Ectodermal cell (in vitro differentiated cells): ENCODE measurements at regions not wholly inside any gene's neighbourhood (a gene's known extent, or its start where the extent isn't known, plus 50 kb on each side); places are given as distances from the start of the nearest gene placed in this dataset.

Experiments
- H3K27ac ChIP-seq: 2 replicates; pipeline ENCODE4 v1.7.0; 2013; ENCODE audit warnings: mild to moderate bottlenecking, low read depth, low read length; ENCODE audit not compliant: insufficient read depth, poor library complexity, severe bottlenecking
- H3K27me3 ChIP-seq: 2 replicates; pipeline ENCODE4 v1.7.0; 2013; ENCODE audit warnings: mild to moderate bottlenecking, low read length; ENCODE audit not compliant: insufficient read depth, control insufficient read depth, poor library complexity, severe bottlenecking
- H3K36me3 ChIP-seq: one replicate; pipeline ENCODE4 v1.7.0; 2013; ENCODE audit warnings: low read length; ENCODE audit not compliant: control insufficient read depth, insufficient read depth
- H3K4me1 ChIP-seq: one replicate; pipeline ENCODE4 v1.7.0; 2013; ENCODE audit warnings: low read length; ENCODE audit not compliant: control insufficient read depth, insufficient read depth
- H3K4me3 ChIP-seq: 2 replicates; pipeline ENCODE4 v1.7.0; 2013; ENCODE audit warnings: low read depth, low read length, control low read depth; ENCODE audit not compliant: insufficient read depth
- H3K9me3 ChIP-seq: 2 replicates; pipeline ENCODE4 v1.7.0; 2013; ENCODE audit warnings: mild to moderate bottlenecking, low read length, moderate library complexity; ENCODE audit not compliant: control insufficient read depth
- WGBS, 2 experiments: methylation state at CpG; one replicate each; pipeline ENCODE4 v1.1.7; 2013; ENCODE audit warnings: missing lambda C conversion rate in 2 of 2; 5-methylcytosine and 5-hydroxymethylcytosine counted together

- Histone ChIP-seq H3K36me3 (no peaks in the 10 kb centered on the region), H3K4me1 (peaks cover 29% of the 10 kb centered on the region), H3K27me3 (no peaks in the 10 kb centered on the region), H3K4me3 (peak overlapping the region; percentile 29), H3K27ac (peak overlapping the region; percentile 81), H3K9me3 (no peaks in the 10 kb centered on the region)
- 2% methylated on average over 49 of the region's 49 CpGs for WGBS, 2 experiments
Measured at GRCh38 chr9:129352146-129352865, 174.2 kb upstream of the IER5L start.

DNA sequence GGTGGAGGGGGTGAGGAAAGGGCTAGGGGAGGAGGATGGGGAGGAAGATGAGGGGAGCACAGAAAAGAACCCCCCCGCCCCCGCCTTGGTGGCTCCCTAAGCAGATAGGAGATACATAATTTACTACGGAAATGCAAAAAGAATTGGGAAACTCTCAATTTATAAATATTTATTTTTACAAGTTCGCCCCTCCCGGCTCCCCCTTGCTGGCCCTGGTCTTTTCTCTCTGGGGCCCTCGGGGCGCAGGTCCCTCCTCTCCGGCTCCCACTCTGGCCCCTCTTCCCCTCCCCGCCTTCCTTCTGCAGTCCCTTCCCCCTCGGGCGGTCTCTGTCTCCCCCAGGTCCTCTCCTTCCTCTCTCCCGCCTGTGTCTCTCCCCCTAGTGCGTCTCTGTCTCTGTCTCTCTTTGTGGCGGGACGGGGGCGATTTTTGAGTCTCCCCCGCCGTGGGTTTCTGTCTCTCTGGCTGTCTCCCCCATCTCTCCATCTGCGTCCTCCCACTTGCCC, 173.6 kb upstream of the IER5L start:
- Histone ChIP-seq H3K9me3 (no peaks in the 10 kb centered on the region), H3K27me3 (no peaks in the 10 kb centered on the region), H3K36me3 (no peaks in the 10 kb centered on the region), H3K4me1 (peaks cover 29% of the 10 kb centered on the region), H3K27ac (peak overlapping the region; percentile 81), H3K4me3 (peak overlapping the region; percentile 29)
- 0 to 1% methylated on average over 16 to 19 of the region's 19 CpGs for WGBS, 2 experiments

DNA sequence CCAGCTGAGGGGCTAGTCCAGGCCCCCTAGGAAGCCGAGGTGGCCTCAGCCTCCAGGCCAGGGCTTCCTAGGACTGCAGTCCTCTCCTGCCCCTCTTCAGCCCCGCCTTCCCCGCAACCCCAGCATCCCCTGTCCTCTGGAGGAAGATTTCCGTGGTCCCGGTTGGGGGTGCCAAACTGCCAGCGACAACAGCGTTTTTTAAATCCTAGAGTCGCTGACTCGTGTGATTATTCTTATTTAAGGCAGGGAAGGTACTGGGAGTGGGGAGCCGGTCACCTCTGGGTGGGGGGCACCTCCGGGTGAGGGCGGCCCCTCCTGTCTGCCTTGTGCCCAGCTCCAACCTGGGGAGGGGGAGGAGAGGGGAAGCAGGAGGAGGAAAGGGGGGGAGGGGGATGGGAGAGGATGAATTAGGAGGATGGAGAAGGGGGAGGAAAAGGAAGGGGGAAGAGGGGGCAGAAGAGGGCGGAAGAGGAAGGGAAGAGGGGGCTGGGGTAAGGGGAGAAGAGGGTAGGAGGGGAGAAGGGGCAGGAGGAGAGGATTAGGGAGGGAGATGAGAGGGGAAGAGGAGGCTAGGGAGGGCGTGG, 173.1 kb upstream of the IER5L start:
- peak overlapping the region; percentile 3 for H3K4me3 ChIP-seq
- peak overlapping the region; percentile 81 for H3K27ac ChIP-seq
- 3% methylated on average over 14 of the region's 14 CpGs for WGBS, 2 experiments
- H3K9me3 ChIP-seq = no peaks in the 10 kb centered on the region
- no peaks in the 10 kb centered on the region for H3K27me3 ChIP-seq
- no peaks in the 10 kb centered on the region for H3K36me3 ChIP-seq
- H3K4me1 ChIP-seq = peaks cover 29% of the 10 kb centered on the region

DNA sequence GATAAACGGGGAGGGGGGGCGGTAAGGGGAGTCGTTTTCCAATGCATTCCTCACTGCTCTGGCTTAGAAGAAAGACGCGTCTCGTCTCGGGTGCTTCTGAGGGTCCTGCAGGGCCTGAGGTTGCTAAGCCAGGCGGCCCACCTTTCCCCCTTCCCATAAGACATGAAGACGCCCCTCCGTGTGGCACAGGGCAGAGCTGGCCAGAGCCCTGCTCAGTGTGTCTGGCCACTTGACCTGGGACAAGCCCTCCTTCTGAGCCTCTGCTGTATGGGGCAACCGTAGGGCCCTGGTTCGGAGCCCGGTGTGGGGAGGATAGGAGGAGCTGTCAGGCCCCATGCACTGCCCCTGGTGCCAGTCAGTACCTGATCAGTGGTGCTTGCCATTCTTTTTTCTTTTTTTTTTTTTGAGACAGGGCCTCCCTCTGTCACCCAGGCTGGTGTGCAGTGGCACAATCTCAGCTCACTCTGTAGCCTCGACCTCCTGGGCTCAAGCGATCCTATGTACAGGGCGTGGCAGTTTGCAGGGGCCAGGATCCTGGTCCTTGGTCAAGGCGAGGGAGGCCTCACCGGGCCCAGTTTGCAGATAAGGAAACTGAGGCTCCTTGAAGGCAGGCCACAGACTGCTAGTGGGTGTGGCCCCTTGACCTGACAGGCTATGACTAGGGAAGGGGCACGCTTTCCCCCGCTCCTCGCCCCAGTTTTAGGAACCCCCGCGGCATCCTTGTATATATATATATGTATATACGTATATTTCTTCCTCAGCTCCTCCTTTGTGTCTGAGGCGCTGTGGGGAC, 172.3 kb upstream of the IER5L start:
- peak overlapping the region; percentile 81 for H3K27ac ChIP-seq
- 74 to 84% methylated on average over 18 to 19 of the region's 25 CpGs for WGBS, 2 experiments
- no peaks in the 10 kb centered on the region for H3K27me3 ChIP-seq
- no peaks in the 10 kb centered on the region for H3K9me3 ChIP-seq
- no peak overlapping the region for H3K4me3 ChIP-seq
- H3K4me1 ChIP-seq = peaks cover 29% of the 10 kb centered on the region
- H3K36me3 ChIP-seq = no peaks in the 10 kb centered on the region

- Histone ChIP-seq H3K27me3 (no peaks in the 10 kb centered on the region), H3K36me3 (no peaks in the 10 kb centered on the region), H3K9me3 (no peaks in the 10 kb centered on the region), H3K27ac (no peak overlapping the region), H3K4me1 (peaks cover 29% of the 10 kb centered on the region), H3K4me3 (no peak overlapping the region)
- 90 to 97% methylated on average over 5 of the region's 5 CpGs for WGBS, 2 experiments
Measured at GRCh38 chr9:129349665-129349947, 171.5 kb upstream of the IER5L start.

GRCh38 chr9:129348890-129349664, 171.0 kb upstream of the IER5L start:
- 87 to 89% methylated on average over 14 of the region's 14 CpGs for WGBS, 2 experiments
- Histone ChIP-seq H3K4me3 (no peak overlapping the region), H3K27ac (no peak overlapping the region), H3K36me3 (no peaks in the 10 kb centered on the region), H3K4me1 (peaks cover 29% of the 10 kb centered on the region), H3K9me3 (no peaks in the 10 kb centered on the region), H3K27me3 (no peaks in the 10 kb centered on the region)

- Histone ChIP-seq H3K4me1 (peaks cover 18% of the 10 kb centered on the region), H3K27ac (no peak overlapping the region), H3K4me3 (no peak overlapping the region), H3K36me3 (no peaks in the 10 kb centered on the region), H3K27me3 (no peaks in the 10 kb centered on the region), H3K9me3 (no peaks in the 10 kb centered on the region)
- 88 to 89% methylated on average over 21 of the region's 21 CpGs for WGBS, 2 experiments
Measured at GRCh38 chr9:129347316-129348120, 169.5 kb upstream of the IER5L start.

DNA sequence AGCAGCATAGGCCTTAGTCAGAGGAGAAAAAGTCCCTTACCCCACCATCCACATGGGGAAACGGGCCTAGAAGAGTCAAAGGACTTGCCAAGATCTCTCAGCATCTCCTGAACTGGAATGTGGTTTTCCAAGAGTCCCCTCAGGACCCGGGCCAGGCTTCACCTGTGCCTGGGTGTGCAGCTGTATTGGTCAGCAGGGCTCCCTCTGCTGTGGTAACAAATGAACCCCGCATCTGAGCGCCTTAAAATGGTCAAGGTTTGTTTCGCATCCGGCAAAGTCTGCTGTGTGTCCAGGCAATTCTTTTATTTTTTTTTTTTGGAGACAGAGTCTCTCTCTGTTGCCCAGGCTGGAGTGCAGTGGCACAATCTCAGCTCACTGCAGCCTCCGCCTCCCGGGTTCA, 168.0 kb upstream of the IER5L start:
- WGBS, 2 experiments = 95 to 96% methylated on average over 8 of the region's 8 CpGs
- Histone ChIP-seq H3K9me3 (no peaks in the 10 kb centered on the region), H3K27me3 (no peaks in the 10 kb centered on the region)

GRCh38 chr9:129344641-129345495, 166.8 kb upstream of the IER5L start:
- Histone ChIP-seq H3K9me3 (no peaks in the 10 kb centered on the region), H3K36me3 (no peaks in the 10 kb centered on the region), H3K4me1 (peaks cover 12% of the 10 kb centered on the region), H3K4me3 (no peak overlapping the region), H3K27ac (no peak overlapping the region), H3K27me3 (no peaks in the 10 kb centered on the region)
- WGBS, 2 experiments = 93 to 96% methylated on average over 8 to 10 of the region's 11 CpGs

More for the DNA sequence above, 168.0 kb upstream of the IER5L start:
- no peak overlapping the region for H3K27ac ChIP-seq
- H3K4me1 ChIP-seq = peaks cover 20% of the 10 kb centered on the region
- H3K4me3 ChIP-seq = no peak overlapping the region
- H3K36me3 ChIP-seq = no peaks in the 10 kb centered on the region
